HG02763 (cell line): ENCODE measurements at regions not wholly inside any gene's neighbourhood (a gene's known extent, or its start where the extent isn't known, plus 50 kb on each side); places are given as distances from the start of the nearest gene placed in this dataset.

Experiments
- ATAC-seq: cut with Tn5 transposase; IDR thresholded peaks from one replicate; pipeline ENCODE4 v1.9.1; 2021; ENCODE audit warnings: mild to moderate bottlenecking, moderate library complexity; ENCODE audit not compliant: unreplicated experiment

DNA sequence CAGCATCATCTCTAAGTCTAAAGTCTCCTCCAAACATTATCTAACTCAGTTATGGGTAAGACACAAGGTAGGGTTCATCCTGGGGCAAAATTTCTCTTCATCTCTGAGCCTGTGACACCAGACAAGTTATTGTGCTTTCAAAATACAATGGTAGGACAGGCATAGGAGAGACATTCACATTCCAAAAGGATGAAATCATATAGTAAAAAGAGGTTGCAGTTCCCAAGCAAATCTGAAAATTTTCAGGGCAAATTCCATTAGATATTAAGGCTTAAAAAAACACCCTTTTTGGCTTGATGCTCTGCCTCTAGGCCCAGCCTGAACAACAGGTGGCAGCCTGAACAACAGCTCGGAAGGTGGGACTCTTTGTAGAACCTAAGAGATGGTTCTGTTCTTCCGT is 448.3 kb upstream of the SLIT2 start:
- ATAC-seq = no peak

DNA sequence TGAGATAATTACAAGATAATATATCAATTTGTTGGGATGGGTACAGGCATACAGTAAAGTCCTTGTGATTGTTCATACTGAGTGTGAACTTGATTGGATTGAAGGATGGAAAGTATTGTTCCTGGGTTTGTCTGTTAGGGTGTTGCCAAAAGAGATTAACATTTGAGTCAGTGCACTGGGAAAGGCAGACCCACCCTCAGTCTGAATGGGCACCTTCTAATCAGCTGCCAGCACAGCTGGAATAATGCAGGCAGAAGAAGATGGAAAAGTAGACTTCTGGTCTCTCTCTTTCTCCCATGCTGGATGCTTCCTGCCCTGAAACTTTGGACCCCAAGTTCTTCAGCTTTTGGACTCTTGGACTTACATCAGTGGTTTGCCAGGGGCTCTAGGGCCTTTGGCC is 457.9 kb upstream of the SLIT2 start:
- no peak for ATAC-seq

- no peak for ATAC-seq
These were observed 460.1 kb upstream of the SLIT2 start for GRCh38 chr4:19791422-19792123.

DNA sequence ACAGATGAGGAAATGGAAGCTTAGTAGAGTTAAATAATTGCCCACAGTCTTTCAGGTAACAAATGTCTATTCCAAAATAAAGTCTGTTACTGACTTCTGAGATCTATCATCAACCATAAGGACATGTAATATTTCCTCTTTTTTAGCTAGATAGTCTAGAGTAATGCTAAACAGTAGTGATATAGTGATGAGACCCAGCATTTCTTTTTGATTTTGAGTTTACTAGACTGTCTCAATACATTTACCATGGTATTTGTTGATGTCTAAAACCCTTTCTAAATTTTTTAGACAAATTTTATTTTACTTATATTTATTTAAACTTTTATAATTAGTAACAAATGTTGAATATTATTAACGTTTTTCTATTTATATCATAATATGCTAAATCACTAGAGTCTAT is 465.1 kb upstream of the SLIT2 start:
- no peak for ATAC-seq

DNA sequence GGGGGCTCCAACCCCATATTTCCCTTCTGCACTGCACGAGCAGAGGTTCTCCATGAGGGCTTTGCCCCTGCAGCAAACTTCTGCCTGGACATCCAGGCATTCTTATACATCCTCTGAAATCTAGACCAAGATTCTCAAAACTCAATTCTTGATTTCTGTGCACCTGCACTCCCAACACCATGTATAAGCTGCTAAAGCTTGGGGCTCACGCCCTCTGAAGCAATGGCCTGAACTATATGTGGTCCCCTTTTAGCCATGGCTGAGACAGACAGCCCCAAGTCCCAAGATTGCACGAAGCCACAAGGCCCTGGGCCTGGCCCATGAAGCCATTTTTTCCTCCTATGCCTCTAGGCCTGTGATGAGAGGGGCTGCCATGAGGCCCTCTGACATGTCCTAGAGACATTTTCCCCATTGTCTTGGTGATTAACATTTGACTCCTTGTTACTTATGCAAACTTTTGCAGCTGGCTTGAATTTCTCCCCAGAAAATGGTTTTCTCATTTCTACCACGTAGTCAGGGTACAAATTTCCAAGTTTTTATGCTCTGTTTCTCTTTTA is 468.0 kb upstream of the SLIT2 start:
- ATAC-seq = no peak

DNA sequence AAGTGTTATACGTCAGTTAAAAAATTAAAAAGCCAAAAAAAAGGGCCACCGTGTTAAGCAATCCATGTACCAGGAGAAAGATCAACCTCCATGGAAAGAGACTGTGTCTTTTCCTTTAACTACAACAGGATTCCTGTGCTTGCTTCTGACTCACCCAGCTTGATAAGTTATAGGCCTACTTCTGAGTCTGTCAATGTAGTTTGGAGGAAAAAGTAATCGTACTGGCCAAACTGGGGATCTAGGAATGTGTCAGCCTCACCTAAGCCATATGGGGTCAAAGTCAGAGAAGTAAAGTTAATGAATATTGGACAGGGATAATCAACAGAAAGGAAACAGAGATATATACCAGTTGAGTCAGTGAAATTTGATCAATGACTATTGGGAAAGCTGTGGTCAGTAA is 470.8 kb upstream of the SLIT2 start:
- ATAC-seq = no peak

GRCh38 chr4:19776929-19777328 is 474.8 kb upstream of the SLIT2 start:
- no peak for ATAC-seq

- no peak for ATAC-seq
These were observed 475.7 kb upstream of the SLIT2 start for GRCh38 chr4:19776021-19776459.

GRCh38 chr4:19774690-19775256 is 476.9 kb upstream of the SLIT2 start:
- ATAC-seq = no peak

DNA sequence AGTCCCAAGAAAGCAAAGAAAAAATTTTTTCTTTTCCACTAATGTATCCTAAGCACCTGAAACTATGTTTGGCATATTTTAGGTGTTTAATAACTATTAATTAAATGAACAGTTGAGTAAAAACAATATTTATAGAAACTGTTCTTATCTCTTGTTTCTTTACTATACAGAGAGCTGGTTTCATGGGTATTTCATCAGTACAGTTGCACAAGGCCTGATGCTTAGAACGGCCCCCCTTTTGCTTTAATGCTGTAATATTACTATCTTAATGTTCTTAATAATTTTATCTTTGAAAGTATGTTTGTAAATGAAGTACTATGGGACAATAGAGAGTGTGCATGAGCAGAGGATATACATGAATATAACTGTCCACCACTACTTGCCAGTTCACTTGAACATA is 479.1 kb upstream of the SLIT2 start:
- ATAC-seq = no peak

GRCh38 chr4:19756661-19757060 is 495.0 kb upstream of the SLIT2 start:
- ATAC-seq = no peak

- ATAC-seq = no peak
These were observed 499.1 kb upstream of the SLIT2 start for GRCh38 chr4:19752599-19752998.

DNA sequence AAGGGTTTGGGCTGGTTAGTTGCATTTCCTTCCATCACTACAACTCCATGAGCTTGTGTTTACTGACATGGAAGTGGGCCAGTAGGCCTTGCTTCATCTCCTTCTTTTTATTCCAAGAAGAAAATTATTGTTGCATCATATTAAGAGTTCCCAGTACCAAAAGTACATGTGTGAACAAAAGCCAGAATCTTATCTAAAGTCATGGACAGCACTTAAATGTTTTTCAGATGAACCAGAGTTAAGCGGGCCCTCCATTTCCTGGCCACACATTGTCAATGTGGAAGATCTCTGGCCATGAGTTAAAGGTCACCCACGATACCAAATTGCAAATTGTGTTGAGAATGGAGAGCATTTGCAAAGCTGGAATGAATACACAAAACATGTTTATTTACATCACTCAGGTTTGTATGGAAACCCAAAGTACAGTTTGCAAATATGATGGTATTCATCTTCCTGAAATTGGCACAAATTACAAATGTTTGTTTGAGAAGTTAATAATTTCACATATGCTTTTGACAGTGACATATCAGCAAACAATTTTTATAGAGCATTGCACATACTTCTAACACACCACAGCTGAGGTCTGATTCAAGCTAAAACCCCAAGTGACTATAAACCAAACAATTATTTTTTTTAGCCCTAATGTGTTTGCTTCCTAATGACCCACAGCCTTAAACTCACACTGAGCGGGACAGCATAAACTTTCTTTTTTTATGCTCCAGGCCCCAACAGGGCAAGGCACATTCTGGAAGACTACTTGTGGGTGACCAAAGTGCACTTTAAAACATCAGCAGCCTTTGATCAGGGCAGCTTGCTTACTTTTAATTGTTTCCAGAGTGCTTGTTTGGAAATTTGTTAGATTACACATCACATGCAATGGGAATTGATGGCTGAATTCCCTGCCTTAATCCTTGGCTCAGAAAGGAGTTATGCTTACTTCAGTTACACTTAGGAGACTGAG is 502.9 kb upstream of the SLIT2 start:
- no peak for ATAC-seq

GRCh38 chr4:19746377-19746776 is 505.3 kb upstream of the SLIT2 start:
- no peak for ATAC-seq

DNA sequence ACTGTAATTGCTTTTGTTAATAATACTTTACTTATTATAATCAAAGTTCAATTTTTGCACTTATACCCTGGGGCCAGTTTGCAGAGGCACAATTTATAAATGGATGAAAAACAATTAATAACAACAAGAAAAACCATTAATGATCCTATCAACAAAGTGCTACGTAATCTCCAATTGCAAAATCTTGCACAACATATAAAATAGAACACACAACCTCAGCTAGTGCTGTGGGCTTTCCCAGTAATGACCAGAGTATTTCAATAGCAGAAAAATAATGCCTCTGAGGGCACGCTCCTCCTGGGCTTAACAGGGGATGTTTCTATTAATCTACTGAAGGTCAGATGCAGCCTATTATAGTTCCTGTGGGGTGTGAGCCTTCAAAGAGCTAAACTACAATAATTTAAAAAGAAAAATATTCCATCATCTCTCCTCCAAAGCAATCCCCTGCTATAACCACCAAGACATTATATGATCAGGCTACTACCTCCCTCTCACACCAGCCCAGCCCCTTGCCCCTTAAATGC is 508.5 kb upstream of the SLIT2 start:
- no peak for ATAC-seq

GRCh38 chr4:19739101-19739651 is 512.5 kb upstream of the SLIT2 start:
- no peak for ATAC-seq

DNA sequence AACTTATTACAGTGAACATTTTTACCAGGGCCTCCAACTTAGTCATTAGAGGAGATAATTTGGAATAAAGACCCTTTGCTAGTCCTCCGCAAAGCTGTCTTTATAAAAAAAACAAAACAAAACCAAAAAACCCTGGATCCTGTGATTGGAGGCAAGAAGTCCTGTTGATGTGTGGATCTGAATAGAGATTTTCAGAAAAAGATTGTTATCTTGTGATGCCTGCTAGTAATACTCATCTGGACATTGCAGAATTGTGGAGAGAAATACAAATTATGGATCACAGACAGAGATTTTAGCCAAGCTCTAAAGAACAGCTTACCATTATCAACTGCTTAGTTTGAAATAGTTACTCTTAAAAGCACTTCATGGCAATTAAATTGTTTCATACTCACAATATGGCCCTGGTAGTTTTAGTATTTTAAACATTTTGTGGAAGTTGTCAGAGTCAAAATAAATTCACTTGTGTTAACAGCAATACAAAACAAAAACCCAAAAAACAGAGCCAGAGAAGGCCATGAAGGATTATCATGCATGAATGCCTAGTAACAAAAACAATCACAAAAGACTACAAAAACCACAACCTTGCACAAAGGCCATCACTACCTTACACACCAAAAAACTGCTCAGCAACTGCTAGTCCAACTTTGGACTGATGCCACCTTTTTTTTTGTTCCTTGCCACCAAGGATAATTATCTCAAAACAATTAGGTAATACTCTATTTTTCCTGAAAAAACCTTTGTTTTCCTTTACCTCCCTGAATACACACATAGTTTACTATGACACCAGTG is 514.5 kb upstream of the SLIT2 start:
- no peak for ATAC-seq

DNA sequence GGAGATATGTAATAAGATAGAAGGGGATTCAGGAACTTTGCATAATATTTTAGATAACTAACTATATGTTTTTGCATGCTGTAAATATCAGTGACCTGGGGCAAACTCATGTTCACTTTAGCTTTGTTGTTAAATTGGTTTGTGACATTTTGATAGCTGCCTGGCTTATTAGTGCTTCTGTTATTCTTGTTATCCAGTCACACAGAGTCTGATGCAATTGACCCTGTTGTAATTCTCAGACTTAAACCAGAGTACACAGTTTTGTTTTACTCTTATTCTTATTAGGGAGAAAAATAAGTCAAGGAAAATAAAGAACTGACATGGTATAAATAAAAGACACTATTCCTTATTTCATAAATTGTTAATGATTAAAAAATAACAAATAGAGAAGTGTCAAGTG is 516.7 kb upstream of the SLIT2 start:
- no peak for ATAC-seq

- no peak for ATAC-seq
These were observed 521.6 kb upstream of the SLIT2 start for GRCh38 chr4:19729886-19730651.
